PC-3 (cell line): ENCODE measurements at regions not wholly inside any gene's neighbourhood (a gene's known extent, or its start where the extent isn't known, plus 50 kb on each side); places are given as distances from the start of the nearest gene placed in this dataset.

ENCODE experiments used
- CTCF ChIP-seq: fragments of 300-600 bp; sonication (generic); conservative IDR thresholded peaks from 2 replicates; pipeline ENCODE4 v1.5.1; 2017; ENCODE audit warnings: antibody characterized with exemption, low read depth, mild to moderate bottlenecking, low read length
- EZH2 ChIP-seq: fragments of 300-600 bp; sonication (generic); IDR thresholded peaks from one replicate; pipeline ENCODE4 v1.6.1; 2017; ENCODE audit warnings: antibody characterized with exemption, mild to moderate bottlenecking, low read length; ENCODE audit not compliant: unreplicated experiment

GRCh38 chr20:17093782-17094181, 133.1 kb upstream of the PCSK2 start:
- no peak for TF ChIP-seq EZH2
- TF ChIP-seq CTCF: no peak
